GM23338 (cell line): ENCODE measurements at regions not wholly inside any gene's neighbourhood (a gene's known extent, or its start where the extent isn't known, plus 50 kb on each side); places are given as distances from the start of the nearest gene placed in this dataset.

Source experiments
- ATAC-seq: fragments of 200-7000 bp; cut with Tn5 transposase; 3 replicates; pipeline ENCODE4 v1.9.1; 2020
- DNase-seq: peaks from one replicate; pipeline ENCODE4 v3.0.0-alpha.2; 2015; ENCODE audit warnings: low spot score
- H2AFZ ChIP-seq: fragments of 200-600 bp; sonication (generic); 2 replicates; pipeline ENCODE4 v1.8.0; 2016; ENCODE audit warnings: antibody characterized with exemption, mild to moderate bottlenecking, moderate library complexity
- H3F3A ChIP-seq: fragments of 200-600 bp; sonication (generic); replicated peaks from 2 replicates; pipeline ENCODE4 v1.8.0; 2017; ENCODE audit warnings: antibody characterized with exemption, mixed run types, low read depth
- H3K27ac ChIP-seq: fragments of 200-600 bp; sonication (generic); 2 replicates; pipeline ENCODE4 v1.6.1; 2016; ENCODE audit warnings: low read depth
- H3K27me3 ChIP-seq: fragments of 200-600 bp; sonication (generic); 2 replicates; pipeline ENCODE4 v1.8.0; 2016; ENCODE audit warnings: mild to moderate bottlenecking, mixed run types, moderate library complexity; ENCODE audit not compliant: insufficient read depth
- H3K36me3 ChIP-seq: fragments of 200-600 bp; sonication (generic); 2 replicates; pipeline ENCODE4 v1.8.0; 2016; ENCODE audit warnings: mild to moderate bottlenecking; ENCODE audit not compliant: insufficient read depth
- H3K4me1 ChIP-seq: fragments of 200-600 bp; sonication (generic); 2 replicates; pipeline ENCODE4 v1.8.0; 2016; ENCODE audit warnings: mild to moderate bottlenecking, moderate library complexity; ENCODE audit not compliant: insufficient read depth
- H3K4me2 ChIP-seq: fragments of 200-600 bp; sonication (generic); 2 replicates; pipeline ENCODE4 v1.7.1; 2017; ENCODE audit warnings: mixed run types
- H3K4me3 ChIP-seq: fragments of 200-600 bp; sonication (generic); 2 replicates; pipeline ENCODE4 v1.6.1; 2016; ENCODE audit warnings: mixed run types
- H3K79me2 ChIP-seq: fragments of 200-600 bp; sonication (generic); replicated peaks from 2 replicates; pipeline ENCODE4 v1.8.0; 2017; ENCODE audit warnings: mild to moderate bottlenecking; ENCODE audit not compliant: insufficient read depth
- H3K9me2 ChIP-seq: fragments of 200-600 bp; sonication (generic); 2 replicates; pipeline ENCODE4 v1.8.0; 2017; ENCODE audit not compliant: insufficient read depth
- H4K20me1 ChIP-seq: fragments of 200-600 bp; sonication (generic); replicated peaks from 2 replicates; pipeline ENCODE4 v1.8.0; 2017; ENCODE audit warnings: mild to moderate bottlenecking; ENCODE audit not compliant: insufficient read depth
- H3K27ac Mint-ChIP-seq: 2 replicates; pipeline ENCODE4 v1.8.0; 2020; ENCODE audit warnings: inconsistent platforms, mild to moderate bottlenecking, moderate library complexity, mixed read lengths
- H3K27me3 Mint-ChIP-seq: 3 replicates; pipeline ENCODE4 v1.8.0; 2022; ENCODE audit warnings: low read depth, mild to moderate bottlenecking, moderate library complexity, mixed read lengths, inconsistent platforms; ENCODE audit not compliant: insufficient read depth, poor library complexity
- H3K36me3 Mint-ChIP-seq: 3 replicates; pipeline ENCODE4 v1.8.0; 2021; ENCODE audit warnings: low read depth, mild to moderate bottlenecking, inconsistent platforms, moderate library complexity, mixed read lengths
- H3K4me1 Mint-ChIP-seq: 3 replicates; pipeline ENCODE4 v1.8.0; 2020; ENCODE audit warnings: mild to moderate bottlenecking, inconsistent platforms, mixed read lengths
- H3K4me3 Mint-ChIP-seq: 3 replicates; pipeline ENCODE4 v1.8.0; 2021; ENCODE audit warnings: moderate library complexity, mild to moderate bottlenecking, inconsistent platforms, mixed read lengths
- H3K9me3 Mint-ChIP-seq: 3 replicates; pipeline ENCODE4 v1.8.0; 2020; ENCODE audit warnings: moderate library complexity, mild to moderate bottlenecking, inconsistent platforms, mixed read lengths
- CREB1 ChIP-seq: fragments of 250-450 bp; sonication (Bioruptor Pico); IDR thresholded peaks from 2 replicates; pipeline ENCODE4 v1.5.0; 2020; ENCODE audit warnings: low read depth, mild to moderate bottlenecking, moderate library complexity
- EZH2 ChIP-seq: fragments of 200-600 bp; sonication (generic); IDR thresholded peaks from one replicate; pipeline ENCODE4 v1.8.0; 2017; ENCODE audit warnings: antibody characterized with exemption, mild to moderate bottlenecking, low read depth; ENCODE audit not compliant: unreplicated experiment
- EZH2phosphoT487 ChIP-seq: fragments of 200-600 bp; sonication (generic); IDR thresholded peaks from one replicate; pipeline ENCODE4 v1.8.1; 2018; ENCODE audit warnings: antibody characterized with exemption; ENCODE audit not compliant: unreplicated experiment
- JUNB ChIP-seq: IDR thresholded peaks from one replicate; pipeline ENCODE4 v1.6.1; 2016; ENCODE audit warnings: antibody characterized with exemption; ENCODE audit not compliant: unreplicated experiment
- NANOG ChIP-seq: IDR thresholded peaks from 2 replicates; pipeline ENCODE4 v1.6.1; 2016; ENCODE audit warnings: antibody characterized with exemption, borderline replicate concordance
- POLR2AphosphoS5 ChIP-seq: IDR thresholded peaks from 2 replicates; pipeline ENCODE4 v1.6.1; 2016; ENCODE audit warnings: antibody characterized with exemption, low read depth
- STAT1 ChIP-seq: IDR thresholded peaks from one replicate; pipeline ENCODE4 v1.6.1; 2016; ENCODE audit warnings: antibody characterized with exemption; ENCODE audit not compliant: unreplicated experiment
- ZNF114 ChIP-seq: fragments of 250-450 bp; sonication (Bioruptor Pico); IDR thresholded peaks from 2 replicates; pipeline ENCODE4 v1.5.0; 2020; ENCODE audit warnings: mild to moderate bottlenecking, moderate library complexity
- ZNF331 ChIP-seq: fragments of 250-450 bp; sonication (Bioruptor Pico); IDR thresholded peaks from 2 replicates; pipeline ENCODE4 v1.5.0; 2020; ENCODE audit warnings: low read depth, mild to moderate bottlenecking, moderate library complexity
- TF ChIP-seq, protein P1 (sequence below), 2 experiments: fragments of 200-600 bp in 1 of 2; sonication (generic) in 1 of 2; conservative IDR thresholded peaks; 2 replicates each; pipeline versions ENCODE4 v1.5.1 to v1.6.1; 2016 to 2017; ENCODE audit warnings: antibody characterized with exemption in 2 of 2, low read depth in 2 of 2, mild to moderate bottlenecking in 2 of 2, moderate library complexity in 1 of 2
- TF ChIP-seq, protein P2 (sequence below): fragments of 250-450 bp; sonication (Bioruptor Pico); IDR thresholded peaks from 2 replicates; pipeline ENCODE4 v1.5.0; 2020; ENCODE audit warnings: mild to moderate bottlenecking, moderate library complexity
- TF ChIP-seq, protein P3 (sequence below): IDR thresholded peaks from 2 replicates; pipeline ENCODE4 v1.6.1; 2016; ENCODE audit warnings: antibody characterized with exemption
- TF ChIP-seq, protein P4 (sequence below): IDR thresholded peaks from one replicate; pipeline ENCODE4 v1.6.1; 2018; ENCODE audit warnings: antibody characterized with exemption; ENCODE audit not compliant: unreplicated experiment

DNA sequence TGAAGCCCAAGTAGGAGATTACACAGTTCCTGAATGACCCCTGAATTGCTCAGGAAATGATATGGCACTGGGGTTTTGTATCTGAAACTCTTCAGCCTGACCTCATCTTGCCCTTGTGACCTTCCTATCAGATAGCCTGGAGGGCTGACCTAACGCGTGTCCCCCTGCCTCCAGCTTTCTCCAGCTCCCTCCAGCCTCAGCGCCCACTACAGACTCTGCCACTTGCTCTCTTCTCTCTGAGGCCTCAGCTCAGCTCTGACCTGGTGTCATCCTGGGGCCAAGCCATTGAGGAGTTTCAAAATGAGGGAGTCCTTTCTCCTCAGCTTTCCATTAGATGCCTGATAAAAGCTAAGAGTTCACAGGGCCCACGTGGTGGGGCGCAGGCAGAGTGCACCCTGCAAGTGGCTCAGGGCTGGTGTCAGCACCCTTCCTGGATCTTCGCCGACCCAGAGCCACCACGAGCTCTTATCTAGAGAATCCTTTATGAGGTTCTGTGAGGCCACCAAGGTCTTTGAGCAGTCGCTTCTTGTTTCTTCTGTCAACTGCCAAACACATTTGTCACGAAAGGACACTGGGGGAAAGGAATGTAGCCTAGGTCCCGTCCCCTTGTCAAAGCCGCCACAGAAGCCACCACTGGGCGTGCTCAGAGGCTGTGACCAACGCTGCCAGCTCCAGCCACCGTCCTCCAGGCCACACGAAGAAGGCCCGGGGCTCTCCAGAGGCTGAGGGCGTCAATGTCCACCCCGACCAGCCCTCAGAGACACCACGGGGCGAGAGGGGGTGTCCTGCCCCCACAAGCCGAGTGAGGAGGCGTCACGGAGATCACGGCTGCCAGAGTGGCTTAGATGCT is 131.3 kb upstream of the GPC1 start:
- Histone ChIP-seq H2AFZ (no peak overlapping the region), H3F3A (no peaks in the 10 kb centered on the region), H3K79me2 (no peaks in the 10 kb centered on the region), H3K4me3 (no peak overlapping the region), H4K20me1 (no peaks in the 10 kb centered on the region), H3K4me2 (no peak overlapping the region), H3K4me1 (no peaks in the 10 kb centered on the region), H3K9me2 (0 out of 2 replicates have a peak, but pooled peaks cover 3% of the 10 kb centered on the region), H3K36me3 (no peaks in the 10 kb centered on the region), H3K27ac (no peak overlapping the region), H3K27me3 (no peaks in the 10 kb centered on the region)
- TF ChIP-seq, protein P1, sequence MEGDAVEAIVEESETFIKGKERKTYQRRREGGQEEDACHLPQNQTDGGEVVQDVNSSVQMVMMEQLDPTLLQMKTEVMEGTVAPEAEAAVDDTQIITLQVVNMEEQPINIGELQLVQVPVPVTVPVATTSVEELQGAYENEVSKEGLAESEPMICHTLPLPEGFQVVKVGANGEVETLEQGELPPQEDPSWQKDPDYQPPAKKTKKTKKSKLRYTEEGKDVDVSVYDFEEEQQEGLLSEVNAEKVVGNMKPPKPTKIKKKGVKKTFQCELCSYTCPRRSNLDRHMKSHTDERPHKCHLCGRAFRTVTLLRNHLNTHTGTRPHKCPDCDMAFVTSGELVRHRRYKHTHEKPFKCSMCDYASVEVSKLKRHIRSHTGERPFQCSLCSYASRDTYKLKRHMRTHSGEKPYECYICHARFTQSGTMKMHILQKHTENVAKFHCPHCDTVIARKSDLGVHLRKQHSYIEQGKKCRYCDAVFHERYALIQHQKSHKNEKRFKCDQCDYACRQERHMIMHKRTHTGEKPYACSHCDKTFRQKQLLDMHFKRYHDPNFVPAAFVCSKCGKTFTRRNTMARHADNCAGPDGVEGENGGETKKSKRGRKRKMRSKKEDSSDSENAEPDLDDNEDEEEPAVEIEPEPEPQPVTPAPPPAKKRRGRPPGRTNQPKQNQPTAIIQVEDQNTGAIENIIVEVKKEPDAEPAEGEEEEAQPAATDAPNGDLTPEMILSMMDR (conservative IDR thresholded peaks at IDR 0.05; ENCODE audit: low read depth in 2 of 2) = no peak
- TF ChIP-seq NANOG (no peak), EZH2 (no peak), POLR2AphosphoS5 (no peak), ZNF331 (CRISPR knock-in tag) (no peak), EZH2phosphoT487 (no peak), ZNF114 (CRISPR knock-in tag) (no peak), CREB1 (no peak), JUNB (no peak), STAT1 (no peak)
- TF ChIP-seq, protein P2, sequence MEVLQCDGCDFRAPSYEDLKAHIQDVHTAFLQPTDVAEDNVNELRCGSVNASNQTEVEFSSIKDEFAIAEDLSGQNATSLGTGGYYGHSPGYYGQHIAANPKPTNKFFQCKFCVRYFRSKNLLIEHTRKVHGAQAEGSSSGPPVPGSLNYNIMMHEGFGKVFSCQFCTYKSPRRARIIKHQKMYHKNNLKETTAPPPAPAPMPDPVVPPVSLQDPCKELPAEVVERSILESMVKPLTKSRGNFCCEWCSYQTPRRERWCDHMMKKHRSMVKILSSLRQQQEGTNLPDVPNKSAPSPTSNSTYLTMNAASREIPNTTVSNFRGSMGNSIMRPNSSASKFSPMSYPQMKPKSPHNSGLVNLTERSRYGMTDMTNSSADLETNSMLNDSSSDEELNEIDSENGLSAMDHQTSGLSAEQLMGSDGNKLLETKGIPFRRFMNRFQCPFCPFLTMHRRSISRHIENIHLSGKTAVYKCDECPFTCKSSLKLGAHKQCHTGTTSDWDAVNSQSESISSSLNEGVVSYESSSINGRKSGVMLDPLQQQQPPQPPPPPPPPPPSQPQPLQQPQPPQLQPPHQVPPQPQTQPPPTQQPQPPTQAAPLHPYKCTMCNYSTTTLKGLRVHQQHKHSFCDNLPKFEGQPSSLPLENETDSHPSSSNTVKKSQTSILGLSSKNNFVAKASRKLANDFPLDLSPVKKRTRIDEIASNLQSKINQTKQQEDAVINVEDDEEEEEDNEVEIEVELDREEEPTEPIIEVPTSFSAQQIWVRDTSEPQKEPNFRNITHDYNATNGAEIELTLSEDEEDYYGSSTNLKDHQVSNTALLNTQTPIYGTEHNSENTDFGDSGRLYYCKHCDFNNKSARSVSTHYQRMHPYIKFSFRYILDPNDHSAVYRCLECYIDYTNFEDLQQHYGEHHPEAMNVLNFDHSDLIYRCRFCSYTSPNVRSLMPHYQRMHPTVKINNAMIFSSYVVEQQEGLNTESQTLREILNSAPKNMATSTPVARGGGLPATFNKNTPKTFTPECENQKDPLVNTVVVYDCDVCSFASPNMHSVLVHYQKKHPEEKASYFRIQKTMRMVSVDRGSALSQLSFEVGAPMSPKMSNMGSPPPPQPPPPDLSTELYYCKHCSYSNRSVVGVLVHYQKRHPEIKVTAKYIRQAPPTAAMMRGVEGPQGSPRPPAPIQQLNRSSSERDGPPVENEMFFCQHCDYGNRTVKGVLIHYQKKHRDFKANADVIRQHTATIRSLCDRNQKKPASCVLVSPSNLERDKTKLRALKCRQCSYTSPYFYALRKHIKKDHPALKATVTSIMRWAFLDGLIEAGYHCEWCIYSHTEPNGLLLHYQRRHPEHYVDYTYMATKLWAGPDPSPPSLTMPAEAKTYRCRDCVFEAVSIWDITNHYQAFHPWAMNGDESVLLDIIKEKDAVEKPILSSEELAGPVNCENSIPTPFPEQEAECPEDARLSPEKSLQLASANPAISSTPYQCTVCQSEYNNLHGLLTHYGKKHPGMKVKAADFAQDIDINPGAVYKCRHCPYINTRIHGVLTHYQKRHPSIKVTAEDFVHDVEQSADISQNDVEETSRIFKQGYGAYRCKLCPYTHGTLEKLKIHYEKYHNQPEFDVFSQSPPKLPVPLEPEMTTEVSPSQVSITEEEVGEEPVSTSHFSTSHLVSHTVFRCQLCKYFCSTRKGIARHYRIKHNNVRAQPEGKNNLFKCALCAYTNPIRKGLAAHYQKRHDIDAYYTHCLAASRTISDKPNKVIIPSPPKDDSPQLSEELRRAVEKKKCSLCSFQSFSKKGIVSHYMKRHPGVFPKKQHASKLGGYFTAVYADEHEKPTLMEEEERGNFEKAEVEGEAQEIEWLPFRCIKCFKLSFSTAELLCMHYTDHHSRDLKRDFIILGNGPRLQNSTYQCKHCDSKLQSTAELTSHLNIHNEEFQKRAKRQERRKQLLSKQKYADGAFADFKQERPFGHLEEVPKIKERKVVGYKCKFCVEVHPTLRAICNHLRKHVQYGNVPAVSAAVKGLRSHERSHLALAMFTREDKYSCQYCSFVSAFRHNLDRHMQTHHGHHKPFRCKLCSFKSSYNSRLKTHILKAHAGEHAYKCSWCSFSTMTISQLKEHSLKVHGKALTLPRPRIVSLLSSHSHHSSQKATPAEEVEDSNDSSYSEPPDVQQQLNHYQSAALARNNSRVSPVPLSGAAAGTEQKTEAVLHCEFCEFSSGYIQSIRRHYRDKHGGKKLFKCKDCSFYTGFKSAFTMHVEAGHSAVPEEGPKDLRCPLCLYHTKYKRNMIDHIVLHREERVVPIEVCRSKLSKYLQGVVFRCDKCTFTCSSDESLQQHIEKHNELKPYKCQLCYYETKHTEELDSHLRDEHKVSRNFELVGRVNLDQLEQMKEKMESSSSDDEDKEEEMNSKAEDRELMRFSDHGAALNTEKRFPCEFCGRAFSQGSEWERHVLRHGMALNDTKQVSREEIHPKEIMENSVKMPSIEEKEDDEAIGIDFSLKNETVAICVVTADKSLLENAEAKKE (CRISPR knock-in tag) = no peak
- TF ChIP-seq, protein P3, sequence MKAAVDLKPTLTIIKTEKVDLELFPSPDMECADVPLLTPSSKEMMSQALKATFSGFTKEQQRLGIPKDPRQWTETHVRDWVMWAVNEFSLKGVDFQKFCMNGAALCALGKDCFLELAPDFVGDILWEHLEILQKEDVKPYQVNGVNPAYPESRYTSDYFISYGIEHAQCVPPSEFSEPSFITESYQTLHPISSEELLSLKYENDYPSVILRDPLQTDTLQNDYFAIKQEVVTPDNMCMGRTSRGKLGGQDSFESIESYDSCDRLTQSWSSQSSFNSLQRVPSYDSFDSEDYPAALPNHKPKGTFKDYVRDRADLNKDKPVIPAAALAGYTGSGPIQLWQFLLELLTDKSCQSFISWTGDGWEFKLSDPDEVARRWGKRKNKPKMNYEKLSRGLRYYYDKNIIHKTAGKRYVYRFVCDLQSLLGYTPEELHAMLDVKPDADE = no peak
- TF ChIP-seq, protein P4, sequence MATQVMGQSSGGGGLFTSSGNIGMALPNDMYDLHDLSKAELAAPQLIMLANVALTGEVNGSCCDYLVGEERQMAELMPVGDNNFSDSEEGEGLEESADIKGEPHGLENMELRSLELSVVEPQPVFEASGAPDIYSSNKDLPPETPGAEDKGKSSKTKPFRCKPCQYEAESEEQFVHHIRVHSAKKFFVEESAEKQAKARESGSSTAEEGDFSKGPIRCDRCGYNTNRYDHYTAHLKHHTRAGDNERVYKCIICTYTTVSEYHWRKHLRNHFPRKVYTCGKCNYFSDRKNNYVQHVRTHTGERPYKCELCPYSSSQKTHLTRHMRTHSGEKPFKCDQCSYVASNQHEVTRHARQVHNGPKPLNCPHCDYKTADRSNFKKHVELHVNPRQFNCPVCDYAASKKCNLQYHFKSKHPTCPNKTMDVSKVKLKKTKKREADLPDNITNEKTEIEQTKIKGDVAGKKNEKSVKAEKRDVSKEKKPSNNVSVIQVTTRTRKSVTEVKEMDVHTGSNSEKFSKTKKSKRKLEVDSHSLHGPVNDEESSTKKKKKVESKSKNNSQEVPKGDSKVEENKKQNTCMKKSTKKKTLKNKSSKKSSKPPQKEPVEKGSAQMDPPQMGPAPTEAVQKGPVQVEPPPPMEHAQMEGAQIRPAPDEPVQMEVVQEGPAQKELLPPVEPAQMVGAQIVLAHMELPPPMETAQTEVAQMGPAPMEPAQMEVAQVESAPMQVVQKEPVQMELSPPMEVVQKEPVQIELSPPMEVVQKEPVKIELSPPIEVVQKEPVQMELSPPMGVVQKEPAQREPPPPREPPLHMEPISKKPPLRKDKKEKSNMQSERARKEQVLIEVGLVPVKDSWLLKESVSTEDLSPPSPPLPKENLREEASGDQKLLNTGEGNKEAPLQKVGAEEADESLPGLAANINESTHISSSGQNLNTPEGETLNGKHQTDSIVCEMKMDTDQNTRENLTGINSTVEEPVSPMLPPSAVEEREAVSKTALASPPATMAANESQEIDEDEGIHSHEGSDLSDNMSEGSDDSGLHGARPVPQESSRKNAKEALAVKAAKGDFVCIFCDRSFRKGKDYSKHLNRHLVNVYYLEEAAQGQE = no peak
- H3K4me1 Mint-ChIP-seq = peaks cover 6% of the 10 kb centered on the region
- ATAC-seq (no peak), DNase-seq (no peak)
- H3K27ac Mint-ChIP-seq = no peak overlapping the region
- no peaks in the 10 kb centered on the region for H3K9me3 Mint-ChIP-seq
- no peaks in the 10 kb centered on the region for H3K36me3 Mint-ChIP-seq
- no peak overlapping the region for H3K4me3 Mint-ChIP-seq
- H3K27me3 Mint-ChIP-seq = peaks cover 5% of the 10 kb centered on the region
